HG02840 (cell line): ENCODE measurements at regions not wholly inside any gene's neighbourhood (a gene's known extent, or its start where the extent isn't known, plus 50 kb on each side); places are given as distances from the start of the nearest gene placed in this dataset.

ENCODE experiments used
- ATAC-seq: cut with Tn5 transposase; IDR thresholded peaks from one replicate; pipeline ENCODE4 v1.9.1; 2021; ENCODE audit warnings: mild to moderate bottlenecking, moderate library complexity, moderate number of reproducible peaks; ENCODE audit not compliant: unreplicated experiment, low FRiP score

DNA sequence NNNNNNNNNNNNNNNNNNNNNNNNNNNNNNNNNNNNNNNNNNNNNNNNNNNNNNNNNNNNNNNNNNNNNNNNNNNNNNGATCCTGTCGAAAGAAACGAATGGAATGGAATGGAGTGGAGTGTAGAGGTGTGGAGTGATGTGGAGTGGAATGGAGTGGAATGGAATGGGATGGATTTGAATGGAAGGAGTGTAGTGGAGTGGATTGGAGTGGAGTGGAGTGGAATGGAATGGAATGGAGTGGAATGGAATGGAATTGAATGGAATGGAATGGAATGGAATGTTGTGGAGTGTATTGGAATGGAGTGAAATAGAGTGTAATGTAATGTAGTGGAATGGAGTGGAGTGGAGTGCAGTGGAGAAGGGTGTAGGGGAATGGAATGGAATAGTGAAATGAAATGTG is 1275.4 kb upstream of the TPTE start:
- peak; percentile 12 for ATAC-seq

DNA sequence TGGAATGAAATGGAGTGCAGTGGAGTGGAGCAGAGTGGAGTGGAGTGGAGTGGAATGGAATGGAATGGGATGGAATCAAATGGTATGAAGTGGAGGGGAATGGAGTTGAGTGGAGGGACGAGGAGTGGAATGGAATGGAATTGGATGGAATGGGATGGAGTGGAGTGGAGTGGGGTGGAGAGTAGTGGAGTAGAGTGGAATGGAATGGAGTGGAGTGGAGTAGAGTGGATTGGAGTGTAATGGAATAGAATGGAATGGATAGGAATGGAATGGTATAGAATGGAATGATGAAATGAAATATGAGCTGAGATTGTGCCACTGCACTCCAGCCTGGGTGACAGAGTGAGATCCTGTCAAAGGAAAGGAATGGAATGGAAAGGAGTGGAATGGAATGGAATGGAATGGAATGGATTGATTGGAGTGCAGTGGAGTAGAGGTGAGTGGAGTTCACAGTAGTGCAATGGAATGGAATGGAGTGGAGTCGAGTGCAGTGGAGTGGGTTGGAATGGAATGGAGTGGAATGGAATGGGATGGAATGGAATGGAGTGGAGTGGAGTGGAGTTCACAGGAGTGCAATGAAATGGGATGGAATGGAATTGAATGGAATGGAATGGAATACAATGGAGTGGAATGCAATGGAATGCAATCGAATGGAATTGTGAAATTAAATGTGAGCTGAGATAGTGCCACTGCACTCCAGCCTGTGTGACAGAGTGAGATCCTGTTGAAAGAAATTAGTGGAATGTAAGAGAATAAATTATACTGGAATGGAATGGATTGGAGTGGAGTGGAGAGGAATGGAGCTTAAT is 1274.7 kb upstream of the TPTE start:
- peak; percentile 51 for ATAC-seq

DNA sequence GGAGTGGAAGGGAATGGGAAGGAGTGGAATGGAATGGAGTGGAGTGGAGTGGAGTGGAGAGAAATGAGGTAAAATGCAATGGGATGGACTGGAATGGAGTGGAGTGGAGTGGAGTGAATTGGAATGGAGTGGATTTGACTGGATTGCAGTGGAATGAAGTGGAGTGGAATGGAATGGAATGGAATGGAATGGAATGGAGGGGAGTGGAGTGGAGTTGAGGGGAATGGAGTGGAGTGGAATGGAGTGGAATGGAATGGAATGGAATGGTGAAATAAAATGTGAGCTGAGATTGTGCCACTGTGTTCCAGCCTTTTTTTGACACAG is 1274.1 kb upstream of the TPTE start:
- peak; percentile 29 for ATAC-seq

DNA sequence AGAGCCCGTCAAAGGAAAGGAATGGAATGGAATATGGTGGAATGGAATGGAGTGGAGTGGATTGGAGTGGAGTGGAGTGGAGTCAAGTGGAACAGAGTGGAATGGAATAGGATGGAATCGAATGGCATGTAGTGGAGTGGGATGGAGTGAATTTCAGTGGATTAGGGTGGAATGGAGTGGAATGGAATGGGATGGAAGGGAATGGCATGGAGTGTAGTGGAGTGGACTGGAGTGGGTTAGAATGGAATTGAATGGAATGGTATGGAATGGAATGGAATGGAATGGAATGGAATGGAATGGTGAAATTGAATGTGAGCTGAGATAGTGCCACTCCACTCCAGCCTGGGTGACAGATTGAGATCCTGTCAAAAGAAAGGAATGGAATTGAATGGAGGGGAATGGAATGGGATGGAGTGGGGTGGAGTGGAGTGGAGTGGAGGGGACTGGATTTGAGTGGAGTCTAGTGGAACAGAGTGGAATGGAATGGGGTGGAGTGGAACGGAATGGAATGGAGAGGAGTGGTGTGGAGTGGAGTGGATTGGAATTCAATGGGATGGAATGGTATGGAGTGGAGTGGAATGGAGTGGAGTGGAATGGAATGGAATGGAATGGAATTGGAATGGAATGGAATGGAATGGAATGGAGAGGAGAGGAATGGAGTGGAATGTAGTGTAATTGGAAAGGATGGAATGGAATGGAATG is 1273.6 kb upstream of the TPTE start:
- peak; percentile 32 for ATAC-seq
